HCT116 (cell line): ENCODE measurements at regions not wholly inside any gene's neighbourhood (a gene's known extent, or its start where the extent isn't known, plus 50 kb on each side); places are given as distances from the start of the nearest gene placed in this dataset.

Experiments
- ATAC-seq: fragments of 200-7000 bp; cut with Tn5 transposase; 2 replicates; pipeline ENCODE4 v1.9.1; 2020; ENCODE audit warnings: mild to moderate bottlenecking, moderate library complexity
- BruUV-seq: library from RNA; stranded (reverse); fragments of 400-500 nt; replicated peaks from 2 replicates; lab custom pipeline; 2021; lab: Mats Ljungman, UMichigan
- CTCF ChIA-PET: fragments of 300-600 bp; sonication (Branson Sonifier 250); formaldehyde crosslinking; loops from one replicate; lab custom pipeline; 2021; ENCODE audit warnings: antibody characterized with exemption; lab: Charles Lee
- POLR2A ChIA-PET: fragments of 300-600, 350-600 bp; sonication (Branson Sonifier 250); formaldehyde crosslinking; loops from one replicate; lab custom pipeline; 2021; ENCODE audit warnings: antibody characterized with exemption; lab: Charles Lee
- RAD21 ChIA-PET, 2 experiments: fragments of 300-600 bp; sonication (Branson Sonifier 250); formaldehyde crosslinking; loops; one replicate each; lab custom pipeline; 2023; ENCODE audit warnings: low total read pairs in 2 of 2; ENCODE audit not compliant: uncharacterized antibody in 2 of 2, unreplicated experiment in 2 of 2, low non-redundant PET in 1 of 2; lab: Charles Lee
- DNase-seq: peaks from one replicate; pipeline ENCODE4 v3.0.0-alpha.2; 2010; ENCODE audit warnings: low read depth, low spot score
- H2AFZ ChIP-seq: fragments of 200-600 bp; shearing (Covaris generic), sonication (generic); 2 replicates; pipeline ENCODE4 v1.6.1; 2017; ENCODE audit warnings: low read depth, mixed run types, mixed read lengths, antibody characterized with exemption, low read length; ENCODE audit not compliant: poor library complexity, severe bottlenecking
- H3K27ac ChIP-seq: 2 replicates; pipeline ENCODE4 v1.5.1; 2012; ENCODE audit warnings: low read depth, low read length
- H3K27me3 ChIP-seq: fragments of 200-600 bp; sonication (generic); 2 replicates; pipeline ENCODE4 v1.6.1; 2016; ENCODE audit warnings: mixed run types, low read length, mixed read lengths; ENCODE audit not compliant: insufficient read depth
- H3K36me3 ChIP-seq, 2 experiments: fragments of 200-500 bp in 1 of 2; fragments of 200-600 bp in 1 of 2; sonication (Bioruptor generic) in 1 of 2; sonication (generic) in 1 of 2; 2 replicates each; pipeline versions ENCODE4 v1.5.1 to v1.6.1; 2014 to 2016; ENCODE audit warnings: low read length in 2 of 2, inconsistent platforms in 1 of 2, mixed read lengths in 1 of 2, mixed run types in 1 of 2; ENCODE audit not compliant: insufficient read depth in 2 of 2, control insufficient read depth in 1 of 2
- H3K4me1 ChIP-seq, 2 experiments: fragments of 200-600 bp in 1 of 2; sonication (generic) in 1 of 2; 2 replicates each; pipeline versions ENCODE4 v1.5.1 to v1.6.1; 2012 to 2017; ENCODE audit warnings: low read length in 2 of 2, inconsistent platforms in 1 of 2, mild to moderate bottlenecking in 1 of 2, mixed read lengths in 1 of 2, mixed run types in 1 of 2, moderate library complexity in 1 of 2; ENCODE audit not compliant: insufficient read depth in 2 of 2, control insufficient read depth in 1 of 2
- H3K4me2 ChIP-seq: fragments of 200-600 bp; sonication (generic); 2 replicates; pipeline ENCODE4 v1.6.1; 2017; ENCODE audit warnings: mixed run types, low read length, mixed read lengths
- H3K4me3 ChIP-seq, 2 experiments: fragments of 200-600 bp in 1 of 2; sonication (generic) in 1 of 2; replicated peaks in 1 of 2; 2 replicates each; pipeline ENCODE4 v1.5.1; 2011 to 2016; ENCODE audit warnings: low read length in 2 of 2, control low read depth in 1 of 2, low read depth in 1 of 2, mild to moderate bottlenecking in 1 of 2, mixed read lengths in 1 of 2, mixed run types in 1 of 2
- H3K79me2 ChIP-seq: fragments of 200-600 bp; sonication (generic); 2 replicates; pipeline ENCODE4 v1.6.1; 2017; ENCODE audit warnings: mild to moderate bottlenecking, mixed run types, low read length, moderate library complexity, mixed read lengths; ENCODE audit not compliant: insufficient read depth
- H3K9ac ChIP-seq: fragments of 200-600 bp; sonication (generic); 2 replicates; pipeline ENCODE4 v1.6.1; 2016; ENCODE audit warnings: low read length, mixed read lengths
- H3K9me2 ChIP-seq: fragments of 200-600 bp; sonication (generic), shearing (Covaris generic); 2 replicates; pipeline ENCODE4 v1.6.1; 2017; ENCODE audit warnings: mixed run types, mild to moderate bottlenecking, moderate library complexity; ENCODE audit not compliant: insufficient read depth
- H3K9me3 ChIP-seq, 2 experiments: fragments of 200-500 bp in 1 of 2; fragments of 200-600 bp in 1 of 2; sonication (Bioruptor generic) in 1 of 2; sonication (generic) in 1 of 2; 2 replicates each; pipeline ENCODE4 v1.6.1; 2014 to 2017; ENCODE audit warnings: low read length in 2 of 2, mixed read lengths in 2 of 2, inconsistent platforms in 1 of 2, low read depth in 1 of 2, mild to moderate bottlenecking in 1 of 2, mixed run types in 1 of 2, moderate library complexity in 1 of 2; ENCODE audit not compliant: control insufficient read depth in 1 of 2, insufficient read depth in 1 of 2
- H4K20me1 ChIP-seq: fragments of 200-600 bp; sonication (generic), shearing (Covaris generic); 2 replicates; pipeline ENCODE4 v1.6.1; 2017; ENCODE audit warnings: mixed run types, mild to moderate bottlenecking, moderate library complexity; ENCODE audit not compliant: insufficient read depth
- CEBPB ChIP-seq: IDR thresholded peaks from 2 replicates; pipeline ENCODE4 v1.6.1; 2012; ENCODE audit warnings: low read depth
- ELF1 ChIP-seq: IDR thresholded peaks from 2 replicates; pipeline ENCODE4 v1.6.1; 2012; ENCODE audit warnings: low read depth, borderline replicate concordance
- EZH2phosphoT487 ChIP-seq: fragments of 200-600 bp; IDR thresholded peaks from 2 replicates; pipeline ENCODE4 v1.6.1; 2018; ENCODE audit warnings: antibody characterized with exemption, borderline replicate concordance
- FOSL1 ChIP-seq: IDR thresholded peaks from 2 replicates; pipeline ENCODE4 v1.6.1; 2012; ENCODE audit warnings: low read depth
- POLR2A ChIP-seq: IDR thresholded peaks from 2 replicates; pipeline ENCODE4 v1.7.0; 2011; ENCODE audit warnings: borderline replicate concordance; ENCODE audit not compliant: insufficient read depth, insufficient read length; ENCODE audit errors: extremely low read depth
- SP1 ChIP-seq: IDR thresholded peaks from 2 replicates; pipeline ENCODE4 v1.6.1; 2012; ENCODE audit warnings: low read depth
- SRF ChIP-seq: IDR thresholded peaks from 2 replicates; pipeline ENCODE4 v1.6.1; 2012; ENCODE audit warnings: low read depth
- ZNF274 ChIP-seq: fragments of 200-500 bp; sonication (Bioruptor generic); IDR thresholded peaks from 2 replicates; pipeline ENCODE4 v1.6.1; 2014; ENCODE audit warnings: mild to moderate bottlenecking, low read depth, low read length, inconsistent platforms
- intact Hi-C: fragments of 100-400 bp; cut with micrococcal nuclease; formaldehyde crosslinking; loops from 2 replicates; pipeline ENCODE4 v1.10.0; 2022
- TF ChIP-seq, protein P1 (sequence below), 3 experiments: fragments of 200-600 bp in 1 of 3; sonication (generic) in 1 of 3; IDR thresholded peaks in 2 of 3; conservative IDR thresholded peaks in 1 of 3; 2 replicates each; pipeline ENCODE4 v1.5.1; 2012 to 2017; ENCODE audit warnings: low read depth in 2 of 3, low read length in 2 of 3, antibody characterized with exemption in 1 of 3, borderline replicate concordance in 1 of 3, control low read depth in 1 of 3, mild to moderate bottlenecking in 1 of 3, mixed read lengths in 1 of 3, mixed run types in 1 of 3, moderate library complexity in 1 of 3; ENCODE audit not compliant: insufficient read depth in 1 of 3
- TF ChIP-seq, protein P2 (sequence below): IDR thresholded peaks from 2 replicates; pipeline ENCODE4 v1.6.1; 2012
- TF ChIP-seq, protein P3 (sequence below): IDR thresholded peaks from 2 replicates; pipeline ENCODE4 v1.6.1; 2012; ENCODE audit warnings: low read depth

DNA sequence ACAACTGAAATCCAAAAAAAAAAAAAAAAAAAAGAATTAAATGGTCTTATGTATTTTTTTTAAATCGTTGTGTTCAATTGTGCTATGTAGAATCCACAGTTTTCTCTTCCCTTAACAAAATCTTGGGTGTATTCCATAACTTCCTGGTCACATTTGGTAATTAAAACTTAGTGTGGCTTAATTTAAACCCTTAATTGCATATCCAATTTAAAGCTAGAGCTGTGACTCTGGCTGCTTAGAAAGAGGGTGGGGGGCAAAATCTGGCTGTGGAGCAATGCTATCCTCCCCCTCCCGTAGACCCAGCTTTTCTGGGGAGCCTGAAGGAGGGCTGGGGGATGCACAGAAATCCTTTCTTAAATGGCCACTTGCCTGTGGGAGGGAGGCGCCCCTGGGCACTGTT lies 695.1 kb downstream of the INHBA start (continued):
- TF ChIP-seq, protein P1, sequence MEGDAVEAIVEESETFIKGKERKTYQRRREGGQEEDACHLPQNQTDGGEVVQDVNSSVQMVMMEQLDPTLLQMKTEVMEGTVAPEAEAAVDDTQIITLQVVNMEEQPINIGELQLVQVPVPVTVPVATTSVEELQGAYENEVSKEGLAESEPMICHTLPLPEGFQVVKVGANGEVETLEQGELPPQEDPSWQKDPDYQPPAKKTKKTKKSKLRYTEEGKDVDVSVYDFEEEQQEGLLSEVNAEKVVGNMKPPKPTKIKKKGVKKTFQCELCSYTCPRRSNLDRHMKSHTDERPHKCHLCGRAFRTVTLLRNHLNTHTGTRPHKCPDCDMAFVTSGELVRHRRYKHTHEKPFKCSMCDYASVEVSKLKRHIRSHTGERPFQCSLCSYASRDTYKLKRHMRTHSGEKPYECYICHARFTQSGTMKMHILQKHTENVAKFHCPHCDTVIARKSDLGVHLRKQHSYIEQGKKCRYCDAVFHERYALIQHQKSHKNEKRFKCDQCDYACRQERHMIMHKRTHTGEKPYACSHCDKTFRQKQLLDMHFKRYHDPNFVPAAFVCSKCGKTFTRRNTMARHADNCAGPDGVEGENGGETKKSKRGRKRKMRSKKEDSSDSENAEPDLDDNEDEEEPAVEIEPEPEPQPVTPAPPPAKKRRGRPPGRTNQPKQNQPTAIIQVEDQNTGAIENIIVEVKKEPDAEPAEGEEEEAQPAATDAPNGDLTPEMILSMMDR (IDR thresholded peaks at IDR 0.05 in 2 of 3, conservative IDR thresholded peaks at IDR 0.05 in 1 of 3; ENCODE audit: borderline replicate concordance in 1 of 3, insufficient read depth in 1 of 3, low read depth in 2 of 3, low read length in 2 of 3): no peak
- no peak for TF ChIP-seq EZH2phosphoT487

DNA sequence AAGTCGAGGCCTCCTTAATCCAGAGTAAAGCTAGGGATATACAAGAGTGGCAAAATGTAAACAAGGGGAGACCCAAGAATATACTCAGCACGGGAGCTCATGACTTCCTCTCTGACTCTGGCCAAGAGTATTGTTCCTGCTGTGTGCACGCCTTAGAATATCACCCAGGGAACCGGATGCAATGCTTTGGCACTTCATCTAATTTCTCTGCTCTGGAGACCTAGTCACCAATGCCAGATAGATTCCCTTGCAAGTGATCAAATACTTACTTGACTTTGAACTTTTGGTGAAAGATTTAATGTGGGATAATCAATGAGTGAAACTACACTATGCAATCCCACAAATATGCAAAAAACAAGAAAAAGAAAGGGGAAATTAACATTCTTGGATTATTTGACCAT lies 695.5 kb downstream of the INHBA start:
- no peaks in the 10 kb centered on the region; a peak in 1 of 4 replicates for H3K9me3 ChIP-seq
- peak overlapping the region; percentile 30 for H3K4me2 ChIP-seq
- H2AFZ ChIP-seq: no peak overlapping the region
- H3K9me2 ChIP-seq: no peaks in the 10 kb centered on the region
- no TSS peak for BruUV-seq
- no peaks in the 10 kb centered on the region for H3K79me2 ChIP-seq
- H3K4me1 ChIP-seq: peaks cover 16 to 39% of the 10 kb centered on the region in 2 experiments
- intact Hi-C loops: no loop called here
- no peak overlapping the region for H3K27ac ChIP-seq
- POLR2A ChIA-PET: interaction anchor here (1.4 kb wide), 1 partner anchor 12 kb away, joined by 3 read pairs; no protein-coding TSS in a partner anchor
- no peaks in the 10 kb centered on the region for H3K36me3 ChIP-seq
- H3K9ac ChIP-seq: no peak overlapping the region
- no peaks in the 10 kb centered on the region for H4K20me1 ChIP-seq
- RAD21 ChIA-PET: no interaction called here
- TF ChIP-seq, protein P1 (IDR thresholded peaks at IDR 0.05 in 2 of 3, conservative IDR thresholded peaks at IDR 0.05 in 1 of 3; ENCODE audit: borderline replicate concordance in 1 of 3, insufficient read depth in 1 of 3, low read depth in 2 of 3, low read length in 2 of 3): no peak
- TF ChIP-seq ZNF274 (no peak), EZH2phosphoT487 (no peak), SP1 (no peak), FOSL1 (no peak), CEBPB (no peak), ELF1 (no peak), POLR2A (no peak), SRF (no peak)
- TF ChIP-seq, protein P2, sequence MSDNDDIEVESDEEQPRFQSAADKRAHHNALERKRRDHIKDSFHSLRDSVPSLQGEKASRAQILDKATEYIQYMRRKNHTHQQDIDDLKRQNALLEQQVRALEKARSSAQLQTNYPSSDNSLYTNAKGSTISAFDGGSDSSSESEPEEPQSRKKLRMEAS: no peak
- TF ChIP-seq, protein P3, sequence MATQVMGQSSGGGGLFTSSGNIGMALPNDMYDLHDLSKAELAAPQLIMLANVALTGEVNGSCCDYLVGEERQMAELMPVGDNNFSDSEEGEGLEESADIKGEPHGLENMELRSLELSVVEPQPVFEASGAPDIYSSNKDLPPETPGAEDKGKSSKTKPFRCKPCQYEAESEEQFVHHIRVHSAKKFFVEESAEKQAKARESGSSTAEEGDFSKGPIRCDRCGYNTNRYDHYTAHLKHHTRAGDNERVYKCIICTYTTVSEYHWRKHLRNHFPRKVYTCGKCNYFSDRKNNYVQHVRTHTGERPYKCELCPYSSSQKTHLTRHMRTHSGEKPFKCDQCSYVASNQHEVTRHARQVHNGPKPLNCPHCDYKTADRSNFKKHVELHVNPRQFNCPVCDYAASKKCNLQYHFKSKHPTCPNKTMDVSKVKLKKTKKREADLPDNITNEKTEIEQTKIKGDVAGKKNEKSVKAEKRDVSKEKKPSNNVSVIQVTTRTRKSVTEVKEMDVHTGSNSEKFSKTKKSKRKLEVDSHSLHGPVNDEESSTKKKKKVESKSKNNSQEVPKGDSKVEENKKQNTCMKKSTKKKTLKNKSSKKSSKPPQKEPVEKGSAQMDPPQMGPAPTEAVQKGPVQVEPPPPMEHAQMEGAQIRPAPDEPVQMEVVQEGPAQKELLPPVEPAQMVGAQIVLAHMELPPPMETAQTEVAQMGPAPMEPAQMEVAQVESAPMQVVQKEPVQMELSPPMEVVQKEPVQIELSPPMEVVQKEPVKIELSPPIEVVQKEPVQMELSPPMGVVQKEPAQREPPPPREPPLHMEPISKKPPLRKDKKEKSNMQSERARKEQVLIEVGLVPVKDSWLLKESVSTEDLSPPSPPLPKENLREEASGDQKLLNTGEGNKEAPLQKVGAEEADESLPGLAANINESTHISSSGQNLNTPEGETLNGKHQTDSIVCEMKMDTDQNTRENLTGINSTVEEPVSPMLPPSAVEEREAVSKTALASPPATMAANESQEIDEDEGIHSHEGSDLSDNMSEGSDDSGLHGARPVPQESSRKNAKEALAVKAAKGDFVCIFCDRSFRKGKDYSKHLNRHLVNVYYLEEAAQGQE: no peak
- no peak for DNase-seq
- ATAC-seq: peak; percentile 38; the same call in 1 of the 2 replicates
- H3K27me3 ChIP-seq: no peaks in the 10 kb centered on the region
- CTCF ChIA-PET: no interaction called here
- no peak overlapping the region for H3K4me3 ChIP-seq
